NCI-H187 treated with DMSO at 0.1 percent for 48 hours (cell line): ENCODE measurements at regions not wholly inside any gene's neighbourhood (a gene's known extent, or its start where the extent isn't known, plus 50 kb on each side); places are given as distances from the start of the nearest gene placed in this dataset.

Source experiments
- DNase-seq: peaks from one replicate; lab custom pipeline; 2025; lab: John Stamatoyannopoulos, UW

DNA sequence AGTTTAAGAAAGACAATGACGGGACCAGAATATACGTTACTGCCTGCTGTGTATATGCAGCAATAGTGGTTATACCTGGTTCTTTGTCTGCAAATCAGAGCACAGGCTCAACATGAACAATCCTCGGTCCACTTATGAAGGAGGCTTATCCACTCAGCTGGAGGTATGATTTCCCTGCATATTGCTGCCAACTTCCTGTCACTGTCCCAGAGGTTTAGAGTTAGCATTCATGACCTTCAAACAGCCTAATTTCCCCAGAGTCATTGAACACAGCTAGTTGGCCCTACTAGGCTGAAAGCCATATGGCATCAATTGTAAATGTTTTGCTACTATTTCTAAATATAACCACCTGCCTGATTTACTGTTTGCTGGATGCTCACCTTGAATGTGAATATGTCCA is 224.9 kb upstream of the ZNF717 start:
- DNase-seq = no peak

DNA sequence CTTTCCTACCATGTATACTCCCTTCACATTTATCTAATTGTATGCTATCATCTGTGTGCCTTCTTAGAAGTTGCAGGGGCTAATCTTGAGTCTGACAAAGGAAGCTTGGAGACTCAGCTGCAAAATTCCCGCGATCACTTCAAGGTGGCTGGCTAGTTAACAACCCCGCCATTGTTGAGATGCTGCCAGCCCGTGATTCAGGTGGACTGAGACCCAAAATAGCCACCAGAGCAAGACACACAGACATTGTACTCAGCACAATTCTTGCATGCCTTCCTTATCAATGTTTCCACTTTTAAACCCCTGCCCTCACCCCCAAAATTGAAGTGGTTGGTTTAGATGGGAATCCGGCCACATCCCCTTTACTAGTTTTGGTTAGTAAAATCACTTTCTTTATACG is 225.8 kb upstream of the ZNF717 start:
- DNase-seq = no peak

DNA sequence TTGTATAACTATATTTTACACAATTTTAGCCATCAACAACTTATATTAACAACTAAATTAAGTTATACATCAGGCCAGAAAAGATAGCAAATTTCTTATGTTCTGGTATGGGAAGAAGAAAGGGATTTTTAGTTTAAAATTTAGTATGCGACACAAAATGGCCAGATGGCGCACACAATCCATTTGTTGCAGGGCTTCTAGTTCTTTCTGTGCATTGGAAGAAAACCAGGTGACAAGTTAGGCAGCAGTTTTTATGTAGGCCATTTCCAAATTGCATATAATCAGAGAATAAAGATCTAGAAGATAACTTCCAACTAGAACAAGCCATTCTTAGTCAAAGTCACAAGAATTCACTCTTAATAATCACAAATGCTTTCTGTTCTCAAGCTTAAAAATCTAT is 230.1 kb upstream of the ZNF717 start:
- DNase-seq = no peak

DNA sequence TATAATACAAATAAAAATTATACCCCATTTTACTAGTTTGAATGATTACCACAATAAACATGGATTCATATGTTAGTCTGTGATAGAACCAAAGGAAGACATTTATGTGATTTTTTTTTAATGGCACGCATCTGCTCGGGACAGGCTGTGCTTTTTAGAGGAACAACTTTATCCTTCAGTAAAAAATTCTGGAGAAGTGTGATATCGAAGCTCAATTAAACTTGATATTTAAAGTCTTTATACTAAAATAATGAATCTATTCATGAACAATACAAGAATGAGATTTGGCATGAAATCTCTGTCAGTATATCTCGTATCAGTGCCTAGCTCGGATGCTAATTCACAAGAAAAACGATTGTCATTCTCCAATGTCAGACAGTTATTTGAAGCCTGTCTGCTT is 230.8 kb upstream of the ZNF717 start:
- no peak for DNase-seq

DNA sequence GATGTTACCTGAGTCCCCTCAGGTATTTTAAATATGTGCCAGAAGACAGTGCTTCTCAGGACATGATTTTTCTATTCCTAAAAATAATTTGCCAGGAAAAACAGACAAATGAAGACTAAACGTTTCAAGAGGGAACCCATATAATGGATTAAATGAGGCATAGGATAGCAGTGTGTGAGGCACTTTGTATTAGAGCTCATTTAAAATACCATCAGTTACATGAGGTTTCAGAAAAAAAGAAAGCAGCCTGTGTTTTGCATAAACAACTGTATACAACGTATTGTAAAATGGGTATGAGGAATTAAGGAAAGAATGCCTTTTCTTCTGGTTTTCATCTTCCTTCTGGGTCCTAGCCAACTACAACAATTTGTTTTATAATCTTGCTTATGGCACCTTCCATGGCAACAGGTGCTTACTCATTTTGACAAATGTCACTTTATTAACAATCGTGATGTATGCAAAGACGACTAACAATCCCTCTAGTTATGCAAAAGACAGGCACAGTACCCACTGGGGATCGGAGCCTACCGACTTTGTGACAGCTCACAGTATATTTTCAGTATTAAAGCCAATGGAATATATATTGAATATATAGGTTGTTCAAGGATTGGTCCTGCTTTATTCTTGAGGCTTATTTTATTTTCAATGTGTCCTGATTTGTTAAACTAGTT is 231.6 kb upstream of the ZNF717 start:
- DNase-seq = no peak

DNA sequence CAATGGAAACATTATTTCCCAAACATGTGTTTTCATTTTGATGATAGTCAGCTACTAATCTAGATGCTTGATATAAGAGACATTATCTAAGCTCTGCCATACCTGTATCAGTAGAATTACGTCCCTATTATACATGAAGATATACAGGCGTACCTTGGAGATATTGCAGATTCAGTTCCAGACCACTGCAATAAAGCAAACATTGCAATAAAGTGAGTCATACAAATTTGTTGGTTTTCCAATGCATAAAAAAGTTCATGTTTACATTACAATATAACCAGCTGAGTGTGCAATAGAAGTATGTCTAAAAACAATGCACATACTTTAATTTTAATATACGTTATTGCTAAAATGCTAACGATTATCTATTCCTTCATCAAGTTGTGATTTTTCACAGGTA is 236.0 kb upstream of the ZNF717 start:
- no peak for DNase-seq

DNA sequence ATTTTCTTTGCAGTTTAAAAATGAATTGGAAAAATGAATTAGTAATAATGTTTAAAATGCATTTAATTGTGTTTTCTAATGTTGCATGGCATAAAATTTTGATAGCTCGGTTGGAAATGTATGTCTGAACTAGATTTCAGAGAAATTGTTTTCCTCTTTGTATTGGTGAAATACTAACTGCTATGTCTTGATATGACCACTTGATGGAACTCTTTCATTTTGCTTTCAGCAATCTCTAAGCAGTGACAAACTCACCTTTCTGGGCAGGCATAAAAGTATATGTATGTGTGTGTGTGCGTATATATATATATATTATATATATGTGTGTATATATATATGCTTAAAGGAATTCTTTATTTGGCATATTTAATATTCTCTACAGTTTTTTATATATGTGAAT is 239.3 kb upstream of the ZNF717 start:
- no peak for DNase-seq

DNA sequence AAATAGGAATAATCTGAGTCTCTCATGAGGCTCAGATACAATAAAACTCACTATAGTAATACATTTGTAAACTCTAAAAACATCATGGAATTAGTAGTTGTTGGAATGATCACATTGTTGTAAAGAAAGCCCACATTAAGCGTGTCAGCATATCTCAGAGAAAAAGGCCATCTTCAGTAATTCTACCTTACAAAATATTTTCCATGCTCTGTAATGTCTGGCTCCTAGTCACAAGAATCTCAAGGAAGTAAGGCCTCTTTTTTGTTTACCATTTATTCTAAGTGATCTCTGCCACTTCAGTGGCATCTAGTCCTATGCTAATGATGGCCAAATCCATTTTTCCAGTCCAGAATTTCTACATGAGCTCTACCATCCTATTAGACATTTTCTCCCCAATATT is 240.2 kb upstream of the ZNF717 start:
- DNase-seq = no peak

DNA sequence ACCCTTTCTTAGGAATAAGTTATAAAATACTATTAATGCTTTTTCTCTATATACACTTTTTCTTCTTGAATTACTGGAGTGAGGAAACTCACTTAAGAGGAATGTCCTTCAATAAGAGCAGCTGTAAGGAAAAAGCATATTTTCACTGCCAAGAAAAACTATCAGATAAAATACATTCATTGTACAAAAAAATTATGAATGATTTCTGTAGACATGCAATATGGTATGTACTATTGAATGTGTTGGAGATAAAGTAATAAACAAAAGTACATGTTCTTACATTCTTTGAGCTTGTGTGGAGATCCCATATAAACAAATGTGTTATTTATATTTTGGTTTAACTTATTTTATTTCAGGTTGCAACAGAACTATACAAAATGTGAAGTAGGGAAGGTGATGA is 241.0 kb upstream of the ZNF717 start:
- DNase-seq = no peak

DNA sequence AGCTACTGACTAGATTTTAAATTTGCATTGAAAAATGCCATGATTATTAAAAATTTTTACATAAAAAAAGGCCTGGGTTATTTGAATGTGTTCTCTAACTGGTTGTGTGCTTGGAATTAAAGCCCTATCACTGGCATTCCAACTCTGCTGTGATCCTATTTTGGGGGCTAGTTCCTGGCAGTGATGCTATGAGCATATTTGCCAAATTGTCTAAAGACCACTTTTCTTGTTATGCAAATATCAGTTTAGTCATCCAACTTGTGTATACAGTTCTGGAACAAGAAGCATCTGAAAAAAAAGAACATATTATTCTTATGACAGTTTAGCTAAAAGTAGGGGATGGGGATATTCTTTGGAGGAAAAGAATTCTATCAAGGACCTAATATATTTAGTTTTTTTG is 243.4 kb upstream of the ZNF717 start:
- DNase-seq = no peak

DNA sequence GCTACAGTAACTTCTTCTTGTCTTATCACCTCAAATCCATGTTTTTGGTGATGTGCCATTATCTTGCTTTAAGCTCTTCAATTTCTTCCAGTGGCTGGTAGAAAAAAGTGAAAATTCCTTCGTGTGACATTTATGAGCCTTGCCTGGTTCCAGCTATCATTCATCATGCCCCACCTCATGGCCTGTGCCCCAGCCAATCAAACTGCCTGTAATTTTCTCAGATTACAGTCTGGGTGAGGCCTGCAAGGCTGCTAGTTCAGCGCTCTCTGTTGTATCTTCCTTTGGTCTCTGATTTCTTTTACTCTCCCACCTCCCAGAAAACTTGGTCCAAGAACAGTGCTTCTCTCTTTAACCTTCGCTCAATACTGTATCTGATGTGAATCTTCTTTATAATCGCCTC is 249.3 kb upstream of the ZNF717 start:
- no peak for DNase-seq

DNA sequence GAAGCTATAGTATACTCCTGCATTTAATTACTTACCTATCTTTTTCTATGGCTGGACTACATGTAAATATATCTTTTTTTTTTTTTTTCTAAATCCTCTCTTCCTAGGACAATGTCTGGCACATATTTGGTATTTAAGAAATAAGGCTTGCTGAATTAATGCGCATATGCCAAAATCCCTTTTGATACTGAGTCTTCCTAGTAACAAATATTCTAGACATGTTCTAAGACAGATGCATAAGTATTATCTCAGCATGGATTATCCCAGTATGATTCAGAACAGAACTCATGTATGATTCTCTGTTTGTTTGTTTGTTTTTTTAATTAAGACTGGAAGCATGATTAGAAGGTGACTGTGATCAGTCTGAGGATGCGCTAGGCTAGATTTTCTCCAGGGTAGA is 249.8 kb upstream of the ZNF717 start:
- DNase-seq = no peak

DNA sequence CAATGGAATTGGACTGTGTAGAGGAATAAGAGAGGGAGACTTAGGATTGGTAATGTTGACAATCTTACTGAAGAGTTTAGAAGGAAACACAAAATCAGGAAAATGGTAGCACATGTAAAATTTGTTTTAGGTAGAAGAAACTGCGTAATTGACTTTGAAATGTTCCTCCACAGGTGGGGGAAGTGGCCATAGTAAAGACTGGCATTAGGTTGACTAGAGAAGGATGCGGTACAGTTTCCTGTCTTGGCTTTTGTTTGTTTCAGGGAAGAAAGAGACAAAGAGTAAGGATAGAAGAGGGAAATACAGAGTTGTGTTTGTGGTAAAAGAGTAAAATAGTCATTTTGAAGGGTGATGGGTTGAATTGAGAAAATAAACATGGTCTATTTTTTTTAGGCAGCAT is 253.6 kb upstream of the ZNF717 start:
- DNase-seq = no peak

DNA sequence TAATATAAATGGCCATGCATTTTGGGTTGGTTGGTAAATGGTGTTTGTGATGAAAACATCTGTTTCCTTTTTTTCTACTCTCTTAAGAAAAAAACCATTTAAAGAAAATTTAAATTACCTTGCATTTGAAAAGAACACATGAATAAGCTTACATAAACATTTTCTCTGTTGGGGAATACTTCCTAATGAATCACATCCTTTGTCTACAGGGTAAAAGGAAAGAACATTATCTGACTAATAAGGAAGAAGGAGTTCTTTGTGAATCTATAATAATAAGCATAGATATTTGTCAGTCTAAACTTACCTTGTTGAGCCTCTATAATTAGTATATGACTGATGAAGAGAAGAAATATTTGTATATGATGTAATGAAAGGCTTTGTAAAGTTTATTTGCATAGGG is 254.1 kb upstream of the ZNF717 start:
- DNase-seq = no peak

DNA sequence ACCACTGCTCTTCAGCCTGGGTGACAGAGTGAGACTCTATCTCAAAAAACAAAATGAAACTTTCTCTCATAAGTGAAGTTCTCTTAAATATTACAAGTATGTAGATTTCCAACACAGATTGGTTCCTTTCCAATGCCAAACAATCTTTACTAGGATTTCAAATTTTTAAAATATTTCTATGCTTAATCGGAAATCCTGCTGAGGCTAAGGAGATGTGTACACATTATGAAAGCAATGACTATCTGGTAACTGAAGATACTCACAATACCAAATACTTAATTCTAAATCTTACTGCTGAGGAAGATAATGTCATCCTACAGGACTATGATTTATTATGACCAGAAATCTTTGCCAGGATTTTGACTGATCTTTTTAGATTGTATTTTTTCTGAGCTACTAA is 255.6 kb upstream of the ZNF717 start:
- DNase-seq = no peak

DNA sequence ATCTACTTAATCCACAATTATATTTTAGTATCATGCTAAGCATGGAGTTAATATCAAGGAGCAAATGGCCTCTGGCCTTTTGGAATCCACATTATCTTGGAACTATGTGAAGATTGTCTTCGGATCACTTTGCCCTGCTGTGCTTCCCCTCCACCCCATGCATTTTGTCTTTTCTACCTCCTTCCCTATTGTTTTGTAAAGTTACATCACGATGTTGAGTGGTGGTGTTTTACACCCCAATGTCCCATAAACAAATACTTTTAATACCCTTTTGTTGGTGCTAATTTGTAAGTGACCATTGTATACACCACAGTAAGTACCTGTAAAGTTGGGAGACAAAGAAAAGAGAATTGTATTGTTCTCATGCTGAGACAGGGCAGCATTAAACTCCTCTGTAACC is 258.4 kb upstream of the ZNF717 start:
- DNase-seq = no peak

DNA sequence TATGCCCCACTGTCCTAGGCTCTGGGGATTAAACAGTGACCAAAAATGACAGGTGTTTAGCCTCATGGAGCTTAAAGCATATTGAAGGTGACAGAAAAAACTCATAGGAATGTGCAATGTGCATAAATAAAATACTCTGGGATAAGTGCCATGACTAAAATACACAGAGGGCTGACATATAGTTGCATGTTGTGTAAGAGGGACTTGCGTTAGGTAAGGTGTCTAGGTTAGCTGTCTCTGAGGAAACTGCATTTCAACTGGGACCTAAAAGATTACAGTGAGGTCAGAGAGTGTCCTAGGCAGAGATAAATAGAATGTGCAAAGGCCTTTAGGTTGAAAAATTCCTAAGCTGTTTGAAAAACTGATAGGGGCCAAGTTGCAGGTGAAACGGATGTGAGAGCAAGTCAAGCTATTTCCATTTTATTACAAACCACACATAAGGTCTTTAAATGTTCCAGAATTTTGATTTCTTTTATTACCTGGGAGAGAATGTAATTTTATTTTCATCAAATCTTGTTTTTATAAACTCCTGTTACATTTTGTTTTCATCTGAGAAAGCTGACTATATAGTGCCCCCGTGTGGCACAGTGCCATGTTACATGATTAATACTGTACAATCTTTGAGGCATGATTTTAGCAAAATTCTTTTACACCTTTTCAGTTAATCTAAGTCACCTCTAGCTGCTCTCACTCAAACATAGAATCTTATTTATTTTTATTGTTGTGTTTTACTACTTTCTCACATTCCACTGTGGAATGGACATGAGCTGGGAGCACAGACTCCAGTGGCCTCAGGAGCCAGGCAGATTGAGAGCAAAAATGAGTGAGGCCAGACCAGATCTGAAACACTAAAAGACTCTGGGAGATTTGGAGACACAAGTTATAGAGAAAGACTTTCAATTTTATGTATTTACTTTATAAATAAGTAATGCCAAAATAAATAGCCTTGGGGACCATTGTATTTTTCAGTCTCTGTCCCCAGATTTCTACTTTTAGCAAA is 259.6 kb upstream of the ZNF717 start:
- no peak for DNase-seq

DNA sequence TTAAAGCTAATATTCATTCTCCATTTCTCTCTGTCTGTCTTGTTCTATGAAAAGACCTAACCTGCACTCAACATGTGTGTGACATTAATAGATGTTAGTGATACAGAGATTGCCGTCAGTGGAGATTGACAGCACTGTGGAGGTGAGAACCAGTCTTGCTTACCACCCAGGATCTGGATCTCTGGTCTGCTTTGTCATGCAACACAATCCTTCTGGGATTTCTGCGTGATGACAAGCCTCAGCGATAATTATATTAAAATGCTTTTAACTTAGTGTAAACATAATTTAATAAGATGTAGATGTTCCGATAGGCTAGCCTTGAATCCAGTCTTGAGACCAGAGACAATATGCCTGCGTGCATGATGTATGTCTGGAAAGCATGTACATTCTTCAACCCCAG is 262.0 kb upstream of the ZNF717 start:
- no peak for DNase-seq

DNA sequence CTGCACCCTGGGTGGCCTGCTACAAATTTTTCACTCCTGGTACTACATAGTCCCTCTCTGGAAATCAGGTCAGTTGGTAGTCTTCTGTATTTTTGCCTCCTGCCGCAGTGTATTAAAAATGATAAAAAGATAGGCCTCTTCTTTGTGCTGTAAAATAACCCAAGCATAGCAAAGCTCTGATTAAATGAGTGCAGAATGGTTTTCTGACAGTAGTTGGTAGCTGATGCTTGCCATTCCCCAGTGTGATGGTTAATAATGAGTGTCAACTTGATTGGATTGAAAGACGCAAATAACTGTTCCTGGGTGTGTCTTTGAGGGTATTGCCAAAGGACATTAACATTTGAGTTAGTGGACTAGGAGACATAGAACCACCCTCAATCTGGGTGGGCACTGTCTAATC is 264.4 kb upstream of the ZNF717 start:
- no peak for DNase-seq

DNA sequence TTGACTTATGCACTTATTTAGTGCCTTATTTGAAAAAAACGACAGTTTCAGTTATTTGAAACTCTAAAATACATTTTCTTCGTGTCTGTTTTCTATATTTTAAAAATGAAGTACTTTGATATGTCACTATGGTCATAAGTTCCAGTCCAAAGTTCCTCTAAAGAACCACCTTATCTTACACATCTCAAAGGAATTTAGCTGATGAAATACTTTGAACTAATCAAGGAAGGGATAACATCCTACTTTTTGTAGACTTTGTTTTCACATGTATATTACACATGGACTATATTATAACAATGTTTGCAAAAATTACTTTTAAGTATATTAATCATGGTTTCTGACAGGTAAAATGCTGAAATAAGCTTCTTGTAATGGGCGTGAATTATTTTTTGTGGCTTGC is 265.8 kb upstream of the ZNF717 start:
- no peak for DNase-seq

DNA sequence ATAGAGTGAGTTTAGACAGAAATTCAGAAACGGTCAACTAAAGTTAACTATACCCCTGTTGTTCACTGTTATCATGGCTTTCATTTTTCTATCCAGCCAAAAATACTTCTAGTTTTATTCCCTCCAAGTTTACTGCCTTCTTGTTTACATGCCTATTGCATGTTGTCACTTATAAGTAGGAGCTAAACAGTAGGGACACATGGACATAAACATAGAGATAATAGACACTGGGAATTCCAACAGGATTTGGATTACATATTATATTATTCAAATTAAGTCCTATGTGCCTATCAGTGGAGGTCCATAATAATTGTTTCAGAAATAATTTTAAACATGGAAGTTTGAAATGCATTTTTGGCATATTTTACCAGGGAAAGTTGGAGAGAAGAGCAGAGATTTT is 269.1 kb upstream of the ZNF717 start:
- DNase-seq = no peak

DNA sequence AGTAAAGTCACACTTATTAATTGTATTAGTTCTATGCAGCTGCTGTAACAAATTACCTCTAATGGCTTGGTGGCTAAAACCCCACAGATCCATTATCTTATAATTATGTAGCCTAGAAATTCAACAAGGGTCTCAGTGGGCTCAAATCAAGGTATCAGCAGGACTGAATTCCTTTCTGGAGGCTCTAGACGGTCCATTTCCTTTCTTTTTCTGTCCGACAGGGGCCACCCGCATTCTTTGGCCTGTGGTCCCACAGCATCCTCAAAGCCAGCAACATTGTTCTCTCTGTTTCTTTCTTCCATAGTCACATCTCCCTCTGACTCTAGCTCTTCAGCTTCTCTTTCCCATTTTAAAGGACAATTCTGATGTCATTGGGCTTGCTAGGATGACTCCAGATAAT is 276.3 kb upstream of the ZNF717 start:
- no peak for DNase-seq

DNA sequence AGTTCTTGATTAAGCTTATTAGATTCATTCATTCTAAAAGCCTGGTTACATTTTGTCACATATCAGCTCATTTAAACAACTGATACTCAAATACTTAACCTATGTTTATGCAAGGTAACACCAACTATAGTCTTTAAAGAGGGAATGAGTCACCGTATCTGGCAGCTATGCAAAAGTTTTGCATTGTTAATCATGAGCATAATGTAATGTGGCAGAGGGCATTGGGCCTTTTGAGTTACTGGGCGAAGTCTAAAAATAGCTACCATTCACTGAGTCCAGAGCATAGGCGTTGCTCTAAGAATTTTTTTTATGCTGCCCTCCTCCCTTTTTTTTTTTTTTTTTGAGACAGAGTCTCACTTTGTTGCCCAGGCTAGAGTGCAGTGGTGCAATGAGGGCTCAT is 277.7 kb upstream of the ZNF717 start:
- no peak for DNase-seq

DNA sequence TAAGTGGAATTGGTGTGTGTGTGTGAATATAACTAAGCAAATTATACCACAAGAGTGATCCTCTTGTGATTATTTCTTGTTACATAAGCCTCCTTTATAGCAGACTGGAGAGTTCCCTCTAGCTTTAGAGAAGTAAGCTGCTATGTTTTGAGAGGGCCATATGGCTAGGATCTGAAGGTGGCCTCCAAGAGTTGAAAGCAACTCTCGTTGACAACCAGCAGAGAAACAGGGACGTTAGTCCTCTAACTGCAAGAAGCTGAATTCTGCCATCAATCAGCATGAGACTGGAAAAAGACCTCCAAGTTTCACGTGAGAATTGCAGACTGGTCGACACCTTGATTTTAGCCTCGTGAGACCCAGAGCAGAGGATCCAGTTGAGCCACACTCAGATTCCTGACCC is 278.5 kb upstream of the ZNF717 start:
- no peak for DNase-seq
